Daoy (cell line): ENCODE measurements at regions not wholly inside any gene's neighbourhood (a gene's known extent, or its start where the extent isn't known, plus 50 kb on each side); places are given as distances from the start of the nearest gene placed in this dataset.
"Not testable (repeated sequence)": the region's sequence is repeated elsewhere in the genome, so short reads cannot be mapped to it uniquely, and the experiment has no call there.

Experiments
- DNase-seq: peaks from one replicate; pipeline ENCODE4 v3.0.0-alpha.2; 2015; ENCODE audit warnings: low read depth

GRCh38 chr3:27559381-27559780 is 75.2 kb upstream of the SLC4A7 start:
- DNase-seq = no peak

- no peak for DNase-seq
These were observed 73.2 kb upstream of the SLC4A7 start for GRCh38 chr3:27557411-27557810.

- no peak for DNase-seq
These were observed 72.7 kb upstream of the SLC4A7 start for GRCh38 chr3:27556887-27557286.

- no peak for DNase-seq
These were observed 70.5 kb upstream of the SLC4A7 start for GRCh38 chr3:27554706-27555105.

- DNase-seq = no peak
These were observed 69.8 kb upstream of the SLC4A7 start for GRCh38 chr3:27553886-27554540.

GRCh38 chr3:27552708-27553107 is 68.5 kb upstream of the SLC4A7 start:
- DNase-seq = peak; percentile 73

- not testable (repeated sequence) for DNase-seq
These were observed 67.2 kb upstream of the SLC4A7 start for GRCh38 chr3:27551413-27551812.

GRCh38 chr3:27545061-27545460 is 60.9 kb upstream of the SLC4A7 start:
- DNase-seq = no peak

- no peak for DNase-seq
These were observed 60.2 kb upstream of the SLC4A7 start for GRCh38 chr3:27544372-27544865.

GRCh38 chr3:27542476-27542875 is 58.3 kb upstream of the SLC4A7 start:
- no peak for DNase-seq

- no peak for DNase-seq
These were observed 56.0 kb upstream of the SLC4A7 start for GRCh38 chr3:27540231-27540630.

- no peak for DNase-seq
These were observed 52.3 kb upstream of the SLC4A7 start for GRCh38 chr3:27536491-27536890.

- DNase-seq = peak; percentile 53
These were observed 51.7 kb upstream of the SLC4A7 start for GRCh38 chr3:27535809-27536392.

GRCh38 chr3:27533718-27534573 is 49.8 kb upstream of the SLC4A7 start:
- peak; percentile 97 for DNase-seq
